CD4-positive, alpha-beta T cell treated with Interleukin-12 subunit alpha and Interleukin-12 subunit beta, for 1 hour (primary cell): ENCODE measurements at regions not wholly inside any gene's neighbourhood (a gene's known extent, or its start where the extent isn't known, plus 50 kb on each side); places are given as distances from the start of the nearest gene placed in this dataset.

Experiments used
- DNase-seq: peaks from one replicate; pipeline ENCODE4 v3.0.0-alpha.2; 2020

DNA sequence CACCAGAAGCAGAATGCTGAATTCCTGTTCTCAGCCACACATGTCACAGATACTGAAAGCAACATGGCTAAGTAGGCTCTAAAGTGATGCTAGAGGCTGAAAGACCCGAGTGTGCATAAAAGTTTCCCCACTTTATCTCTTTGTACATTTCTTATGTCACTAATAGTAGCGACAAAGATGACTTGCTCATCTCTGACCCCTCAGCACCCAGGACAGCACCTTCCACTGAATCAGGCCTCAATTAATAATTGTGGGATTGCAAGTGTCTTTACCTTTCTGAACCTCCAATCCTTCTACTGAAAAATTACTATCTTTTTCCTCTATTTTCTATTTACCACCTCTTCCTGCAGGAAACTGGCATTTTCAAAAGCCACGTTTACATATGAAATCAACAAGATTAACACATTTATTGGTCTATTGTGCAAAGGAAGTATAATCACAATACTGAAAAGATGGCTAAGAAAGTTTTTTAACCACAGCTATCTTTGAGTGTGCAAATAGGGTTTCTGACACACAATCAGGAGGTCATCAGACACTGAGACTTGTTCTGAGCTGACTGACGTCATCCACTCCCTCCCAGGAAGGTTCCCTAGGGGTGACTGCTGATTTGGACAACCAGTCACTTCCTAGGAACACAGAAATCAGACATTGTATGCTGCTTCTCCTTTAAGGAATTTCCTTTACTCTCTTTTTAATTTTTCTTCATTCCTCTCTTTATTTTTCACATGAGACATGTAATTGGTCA lies 213.9 kb upstream of the ISX start:
- DNase-seq: no peak

DNA sequence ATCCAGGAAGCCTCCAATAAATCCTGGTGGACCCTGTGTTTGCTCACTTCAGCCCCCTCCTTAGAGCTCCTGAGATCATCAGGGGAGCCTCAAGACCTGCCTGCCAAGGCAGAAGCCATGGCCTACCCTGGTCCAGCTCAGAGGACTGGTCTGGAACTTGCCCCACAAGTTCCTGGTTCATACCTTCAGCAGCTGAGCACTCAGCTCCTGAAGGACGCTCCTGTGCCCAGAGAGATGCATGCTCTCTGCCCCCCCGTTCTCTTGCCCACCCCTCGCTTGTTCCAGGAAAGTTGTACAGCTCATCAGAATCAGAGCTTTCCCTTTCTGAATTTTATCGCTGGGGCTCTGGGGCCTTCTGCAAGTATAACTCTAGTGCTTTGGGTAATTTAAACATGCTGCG lies 210.5 kb upstream of the ISX start:
- DNase-seq: no peak

DNA sequence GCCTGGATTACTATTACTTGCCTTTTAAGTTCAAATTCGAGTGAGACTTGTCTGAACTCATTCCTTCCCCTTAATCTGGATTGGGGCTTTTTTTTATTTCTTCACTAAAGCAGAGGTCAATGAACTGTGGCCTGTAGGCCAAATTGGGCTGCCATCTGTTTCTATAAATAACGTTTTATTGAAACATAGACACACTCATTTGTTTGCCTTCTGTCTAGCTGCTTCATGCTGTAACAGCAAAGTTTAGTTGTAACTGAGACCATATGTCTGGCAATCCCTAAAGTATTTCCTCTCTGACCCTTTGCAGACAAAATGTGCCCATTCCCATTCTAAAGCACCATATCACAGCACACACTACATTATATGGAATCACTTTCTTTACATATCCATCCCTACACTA lies 207.9 kb upstream of the ISX start:
- DNase-seq: no peak

DNA sequence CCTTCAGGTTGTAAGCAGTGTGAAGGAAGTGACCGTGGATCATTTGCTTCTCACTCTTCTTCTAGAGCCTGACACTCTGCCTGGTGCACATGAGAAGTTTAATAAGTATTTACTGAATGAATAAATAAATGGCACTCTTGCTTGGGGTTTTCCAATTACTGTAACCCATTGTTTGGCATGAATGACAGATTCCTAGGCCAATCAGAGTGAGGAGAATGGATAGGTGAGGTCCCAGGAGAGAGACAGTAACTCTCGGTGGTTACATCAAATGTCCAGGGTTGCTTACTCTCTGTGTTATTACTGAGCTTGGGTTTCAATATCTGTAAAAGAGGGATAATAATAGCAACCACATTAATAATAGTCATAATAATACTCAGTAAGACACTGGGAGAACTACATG lies 204.2 kb upstream of the ISX start:
- no peak for DNase-seq

DNA sequence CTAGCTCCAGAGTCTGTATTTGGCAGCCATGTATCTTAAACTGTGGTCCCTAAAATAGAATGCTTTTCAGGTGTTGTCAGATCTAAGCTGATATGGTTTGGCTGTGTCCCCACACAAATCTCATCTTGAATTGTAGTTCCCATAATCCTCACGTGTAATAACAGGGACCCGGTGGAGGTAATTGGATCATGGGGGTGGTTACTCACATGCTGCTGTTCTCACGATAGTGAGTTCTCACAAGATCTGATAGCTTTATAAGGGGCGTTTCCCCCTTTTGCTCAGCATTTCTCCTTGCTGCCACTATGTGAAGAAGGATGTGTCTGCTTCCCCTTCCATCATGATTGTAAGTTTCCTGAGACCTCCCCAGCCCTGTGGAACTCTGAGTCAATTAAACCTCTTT lies 199.9 kb upstream of the ISX start:
- DNase-seq: no peak

DNA sequence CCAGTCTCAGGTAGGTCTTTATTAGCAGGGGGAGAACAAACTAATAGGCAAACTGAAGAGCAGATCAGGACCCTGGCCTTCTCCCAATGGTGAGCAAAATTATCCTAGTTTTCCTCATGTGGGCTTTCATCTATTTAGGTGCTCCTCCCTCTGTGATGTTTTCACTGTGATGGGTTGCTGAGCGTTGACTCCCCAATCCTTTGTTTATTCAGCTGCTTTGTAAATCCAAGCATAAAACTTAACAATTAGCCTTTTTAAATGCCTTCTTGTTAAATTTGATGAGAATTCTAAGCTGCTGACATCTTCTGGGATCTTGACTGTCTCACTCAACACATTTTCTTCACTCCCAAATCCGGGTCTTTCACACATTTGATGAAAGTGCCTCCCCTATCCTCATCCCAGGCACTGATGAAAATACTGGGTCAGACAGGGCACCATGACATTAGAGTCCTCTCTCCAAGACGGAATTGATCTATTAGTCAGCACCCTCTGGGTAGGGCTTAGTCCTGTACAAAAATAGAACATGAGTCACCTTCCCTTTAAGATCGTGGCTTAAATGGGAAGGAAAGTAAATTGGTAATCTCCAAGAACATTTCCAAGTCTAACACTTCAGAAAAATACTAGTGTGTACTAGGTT lies 199.3 kb upstream of the ISX start:
- DNase-seq: no peak

DNA sequence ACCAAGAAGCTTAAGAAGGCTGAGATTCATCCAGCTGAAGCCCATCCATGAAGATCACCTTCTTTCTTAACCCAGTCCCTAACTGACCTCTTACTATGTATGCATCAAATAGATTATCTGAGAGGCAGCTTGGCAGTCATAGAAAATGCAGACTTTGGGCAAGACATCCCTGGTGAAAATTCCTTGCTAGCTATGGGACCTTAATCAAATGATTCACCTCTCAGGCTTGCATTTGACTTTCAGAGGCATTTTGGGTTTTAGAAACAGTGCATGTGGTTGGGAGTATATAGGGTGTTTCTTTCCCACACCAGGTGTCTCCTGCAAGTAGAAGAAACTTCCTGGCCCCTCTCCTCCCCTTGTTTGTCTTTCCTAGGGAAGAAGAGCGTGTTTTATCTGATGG lies 188.5 kb upstream of the ISX start:
- no peak for DNase-seq

DNA sequence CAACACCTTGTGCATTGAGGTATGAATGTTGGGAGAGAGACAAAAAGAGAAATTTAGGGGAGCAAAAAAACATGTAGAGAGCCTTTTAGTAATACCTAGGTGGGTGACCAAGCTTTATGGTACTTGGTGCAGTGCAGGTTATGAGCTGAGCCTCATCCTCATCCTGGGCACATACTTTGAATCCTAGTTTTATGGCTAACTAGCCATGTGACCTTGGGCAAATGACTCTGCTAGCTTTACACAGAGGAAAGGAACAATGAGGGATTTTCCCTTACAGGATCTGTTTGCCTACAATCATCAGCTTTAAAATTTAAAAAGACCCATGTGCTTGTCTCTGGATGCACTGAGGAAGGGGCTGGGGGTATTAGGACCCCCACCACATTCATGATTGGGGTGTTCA lies 187.8 kb upstream of the ISX start:
- DNase-seq: no peak

DNA sequence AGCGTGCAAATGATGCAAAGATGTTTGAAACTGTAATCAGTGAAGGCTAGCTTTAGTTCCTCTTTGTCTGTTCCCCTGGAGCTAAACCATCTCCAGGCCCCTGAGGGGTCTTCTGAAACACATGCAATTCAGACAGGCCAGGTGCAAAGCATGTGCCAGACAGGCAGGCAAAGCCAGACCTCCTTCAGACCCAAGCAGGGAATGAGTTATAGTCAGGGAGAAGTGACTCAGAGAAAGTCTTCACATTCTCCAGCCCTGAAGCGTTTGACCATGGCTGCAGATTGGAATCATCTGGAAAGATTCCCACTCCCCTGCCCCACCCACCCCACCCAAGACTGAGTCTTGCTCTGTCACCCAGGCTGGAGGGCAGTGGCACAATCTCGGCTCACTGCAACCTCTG lies 187.0 kb upstream of the ISX start:
- DNase-seq: no peak

DNA sequence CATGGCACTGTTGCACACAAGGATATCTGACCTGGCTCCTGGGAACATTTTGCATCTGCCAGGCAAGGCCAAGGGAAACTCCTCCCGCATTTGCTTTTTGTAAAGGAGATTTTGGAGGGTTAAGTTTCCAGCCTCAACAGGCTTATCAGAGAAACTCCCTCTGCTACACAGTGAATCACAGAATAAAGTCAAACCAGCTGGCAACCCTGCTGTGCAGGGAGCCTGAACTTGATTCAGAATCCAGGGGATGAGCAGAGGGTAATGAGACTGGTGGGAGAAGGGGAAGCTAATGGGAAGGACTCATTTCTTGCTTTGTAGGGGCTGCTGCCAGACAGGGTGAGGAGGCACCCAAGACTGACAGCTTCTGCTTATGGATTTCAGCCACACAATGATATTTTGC lies 185.3 kb upstream of the ISX start:
- no peak for DNase-seq

DNA sequence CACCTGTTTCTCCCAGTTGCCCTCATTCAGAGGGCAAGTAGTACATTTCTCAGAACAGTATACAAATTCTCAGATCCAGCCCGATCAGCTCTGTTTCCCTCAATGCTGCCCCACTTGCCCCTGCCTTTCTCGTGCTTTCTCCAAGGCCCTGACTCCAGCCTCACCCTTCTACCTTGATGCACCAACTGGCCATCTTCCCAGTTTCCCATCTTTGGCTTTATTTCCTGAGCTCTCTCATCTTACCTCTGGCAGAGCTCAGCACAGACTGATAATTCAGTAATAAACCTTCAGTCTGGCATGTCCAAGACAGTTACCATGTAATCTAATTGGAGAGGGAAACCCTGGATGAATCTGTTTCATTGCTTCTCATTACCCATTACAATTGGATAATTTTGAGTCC lies 184.5 kb upstream of the ISX start:
- no peak for DNase-seq

DNA sequence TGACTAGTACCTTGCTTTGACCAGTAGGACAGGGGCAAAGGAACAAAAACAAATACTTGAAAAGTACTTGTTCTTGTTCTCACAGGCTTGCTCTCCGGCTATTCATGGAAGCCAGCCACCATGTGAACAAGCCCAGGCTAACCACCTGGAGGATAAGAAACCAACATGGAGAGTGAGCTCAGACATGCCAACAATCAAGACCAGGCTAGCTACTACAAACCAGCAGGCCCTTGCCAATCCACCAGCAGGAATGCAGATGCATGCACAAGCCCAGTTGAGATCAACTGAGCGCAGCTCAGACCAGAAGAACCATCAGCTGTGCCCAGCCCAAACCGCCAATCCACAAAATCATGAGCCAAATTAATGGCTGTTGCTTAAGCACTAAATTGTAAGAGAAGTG lies 180.1 kb upstream of the ISX start:
- no peak for DNase-seq

DNA sequence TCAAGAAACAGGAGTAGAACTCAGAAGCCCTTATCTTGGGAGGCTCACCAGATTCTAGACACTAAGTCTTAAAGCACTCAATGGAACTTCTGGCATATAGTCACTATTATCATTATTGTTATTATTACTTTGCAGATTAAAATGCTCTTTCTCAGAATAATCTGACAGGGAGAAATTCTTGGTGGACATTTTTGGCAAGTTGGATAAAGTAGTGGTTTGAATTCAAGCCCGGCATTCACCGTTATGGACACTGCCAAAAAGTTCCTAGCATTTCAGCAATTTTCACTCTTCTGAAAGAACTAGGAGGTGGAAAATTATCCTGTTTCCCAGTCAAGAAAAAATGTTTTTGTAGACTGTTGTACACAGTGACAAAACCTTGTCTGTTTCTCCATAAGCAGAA lies 179.6 kb upstream of the ISX start:
- DNase-seq: no peak

DNA sequence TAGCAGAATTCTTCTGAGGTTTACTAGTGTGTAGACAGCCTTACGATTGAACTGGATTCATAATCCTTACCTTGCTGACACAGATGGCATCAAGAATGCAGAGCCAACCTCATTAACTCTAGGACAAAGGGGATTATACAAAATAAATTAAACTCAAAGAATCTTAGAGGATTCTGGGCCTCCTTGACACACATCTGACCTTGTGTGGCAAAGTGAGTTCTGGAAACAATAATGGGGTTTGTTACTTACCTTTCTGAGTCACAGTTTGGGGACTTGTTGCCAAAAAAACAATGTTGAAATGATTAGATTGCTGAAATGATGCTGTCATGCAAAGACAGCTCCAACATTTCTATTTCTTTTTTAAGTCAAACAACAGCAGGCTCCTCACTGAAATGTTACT lies 179.1 kb upstream of the ISX start:
- DNase-seq: no peak

DNA sequence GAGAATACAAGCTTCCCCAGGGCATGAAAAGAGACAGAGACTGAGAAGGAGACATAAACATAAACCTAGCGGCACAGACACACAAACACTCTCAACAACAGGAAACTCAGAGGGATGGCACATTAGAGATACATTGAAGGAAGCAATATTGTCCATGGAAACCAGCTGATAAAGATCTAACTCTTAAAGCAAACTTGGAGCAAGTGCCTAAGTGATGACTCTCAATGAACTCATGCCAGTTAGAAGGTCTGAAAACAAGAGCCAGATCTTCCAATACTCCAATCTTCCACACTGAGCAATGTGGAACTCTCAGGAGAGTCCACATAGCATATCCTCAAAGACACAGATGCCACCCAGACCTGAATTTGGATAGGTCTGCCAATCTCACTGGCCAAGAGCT lies 168.8 kb upstream of the ISX start:
- no peak for DNase-seq

DNA sequence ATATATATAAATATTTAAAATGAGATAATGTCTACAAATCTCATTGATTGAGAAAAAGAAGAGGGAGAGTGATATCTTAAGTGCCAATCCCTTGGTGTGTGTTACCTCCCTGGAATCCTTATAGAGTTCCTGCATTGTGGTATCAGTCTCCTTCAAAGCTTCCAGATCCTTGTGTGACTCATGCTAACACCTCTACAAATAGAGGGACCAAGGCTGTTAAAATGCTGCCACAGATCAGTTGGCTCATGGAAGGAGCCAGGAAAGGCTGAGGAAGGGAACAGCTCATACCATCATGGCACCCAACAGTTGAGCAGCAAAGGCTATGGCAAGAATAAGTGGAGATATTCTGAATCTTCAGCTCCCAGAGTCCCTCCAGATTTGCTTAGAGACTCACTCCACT lies 163.6 kb upstream of the ISX start:
- DNase-seq: no peak

DNA sequence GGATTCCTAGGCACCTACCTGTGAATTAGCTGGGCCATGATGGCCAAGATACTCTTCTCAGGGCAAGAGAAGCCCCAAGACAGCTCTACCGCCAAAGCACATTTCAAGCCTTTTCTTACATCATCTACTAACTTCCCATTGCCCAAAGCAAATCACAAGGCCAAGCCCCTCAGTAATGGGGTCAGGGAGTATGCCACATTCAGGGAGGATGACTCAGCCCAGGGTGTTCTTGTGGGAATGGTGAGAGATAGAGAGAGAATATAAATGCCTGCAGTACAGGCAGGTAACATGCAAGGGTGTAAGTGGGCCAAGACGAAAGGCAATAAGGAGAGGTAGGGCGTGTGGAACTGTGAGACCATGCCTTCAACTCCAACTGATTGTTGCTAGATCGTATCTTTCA lies 162.5 kb upstream of the ISX start:
- no peak for DNase-seq

DNA sequence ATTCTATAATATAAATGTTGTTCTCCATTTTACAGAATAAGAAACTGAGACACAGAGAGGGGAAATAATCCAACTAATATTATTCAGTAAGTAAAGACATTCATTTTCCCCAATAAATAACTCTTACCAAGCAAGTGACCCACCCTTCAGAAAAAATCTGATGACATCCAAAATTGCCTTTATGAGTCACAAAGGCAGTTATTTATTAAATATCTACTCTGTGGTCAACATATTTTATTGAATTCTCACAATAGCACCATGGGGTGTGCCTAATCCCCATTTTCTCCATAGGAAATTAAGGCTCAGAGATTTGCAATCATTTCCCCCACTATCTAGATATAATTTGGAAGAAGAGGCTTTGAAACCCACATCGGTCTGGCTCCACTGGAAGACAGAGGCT lies 161.5 kb upstream of the ISX start:
- no peak for DNase-seq

DNA sequence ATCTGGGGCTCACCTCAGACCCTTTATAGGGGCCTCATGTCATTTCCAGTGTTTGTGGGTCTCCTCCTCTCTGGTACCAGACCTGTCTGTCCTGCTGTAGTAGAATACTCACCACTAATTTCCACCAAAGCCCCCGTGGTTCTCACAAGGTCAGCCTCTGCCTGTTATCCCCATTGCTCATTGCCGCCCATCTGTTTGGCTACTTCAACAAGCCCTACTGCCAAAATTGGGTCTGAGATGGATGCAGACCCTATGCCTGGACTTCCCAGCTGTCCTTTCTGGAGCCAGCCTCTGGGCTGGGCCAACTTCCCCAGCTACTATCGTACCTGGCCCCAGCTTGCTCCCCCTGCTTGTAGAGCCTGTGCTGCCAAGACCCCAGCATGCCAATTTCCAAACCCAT lies 152.1 kb upstream of the ISX start:
- DNase-seq: no peak

DNA sequence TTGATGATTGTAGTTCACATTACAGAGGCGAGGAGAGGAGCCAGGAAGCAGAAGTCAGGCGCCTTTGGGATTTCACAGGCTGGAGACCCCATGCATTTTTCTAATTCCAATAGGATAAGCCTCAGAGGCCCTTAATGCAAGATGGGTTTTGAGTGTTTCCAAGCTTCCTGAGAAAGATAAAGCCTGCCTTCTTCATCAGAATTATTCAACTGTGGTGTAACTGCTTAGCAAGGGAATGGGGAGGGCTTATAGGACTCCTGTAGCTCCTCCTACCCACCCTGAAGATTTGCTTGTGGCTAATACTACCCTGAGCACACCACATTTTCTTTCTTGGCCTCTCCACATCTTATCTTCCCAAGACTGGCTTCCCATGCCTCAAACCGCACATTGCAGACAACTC lies 151.1 kb upstream of the ISX start:
- DNase-seq: no peak

DNA sequence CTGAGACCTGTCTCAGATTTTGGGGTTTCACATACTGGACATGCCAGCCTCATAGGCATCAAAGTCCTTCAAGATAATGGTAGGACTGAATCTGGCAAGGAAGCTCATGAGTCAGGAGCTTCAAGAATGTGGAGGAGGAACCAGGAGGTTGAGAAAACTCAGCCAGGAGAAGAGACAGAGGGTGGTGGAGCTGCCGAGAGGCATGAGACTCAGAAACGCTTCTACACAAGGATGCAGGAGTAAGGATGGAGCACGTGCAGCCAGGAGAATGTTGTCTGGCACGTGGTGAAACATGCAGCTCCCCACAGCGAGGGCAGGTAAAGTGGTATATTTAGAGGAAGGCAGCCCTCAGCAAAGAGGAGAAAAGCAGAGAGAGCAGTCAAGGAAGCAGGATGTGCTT lies 148.7 kb upstream of the ISX start:
- DNase-seq: no peak

DNA sequence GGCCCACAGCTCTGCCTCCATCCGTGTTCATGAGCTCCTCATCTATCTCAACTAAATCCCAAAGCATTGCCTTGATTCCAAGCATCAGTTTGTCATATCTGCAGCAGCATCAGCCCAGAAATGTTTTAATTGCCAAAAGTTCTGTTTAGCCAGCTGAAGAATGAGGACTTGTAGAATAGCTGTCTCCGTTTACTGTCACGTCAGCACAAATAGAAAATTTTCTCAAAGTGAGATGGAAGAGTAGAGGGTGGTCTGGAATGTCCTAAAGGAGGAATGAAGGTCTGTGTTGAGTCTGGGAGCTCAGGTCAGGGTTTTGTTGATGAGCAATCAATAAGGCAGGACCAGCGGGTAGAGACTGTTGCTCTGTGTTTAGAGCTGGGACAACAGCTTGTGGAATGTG lies 134.9 kb upstream of the ISX start:
- DNase-seq: no peak

DNA sequence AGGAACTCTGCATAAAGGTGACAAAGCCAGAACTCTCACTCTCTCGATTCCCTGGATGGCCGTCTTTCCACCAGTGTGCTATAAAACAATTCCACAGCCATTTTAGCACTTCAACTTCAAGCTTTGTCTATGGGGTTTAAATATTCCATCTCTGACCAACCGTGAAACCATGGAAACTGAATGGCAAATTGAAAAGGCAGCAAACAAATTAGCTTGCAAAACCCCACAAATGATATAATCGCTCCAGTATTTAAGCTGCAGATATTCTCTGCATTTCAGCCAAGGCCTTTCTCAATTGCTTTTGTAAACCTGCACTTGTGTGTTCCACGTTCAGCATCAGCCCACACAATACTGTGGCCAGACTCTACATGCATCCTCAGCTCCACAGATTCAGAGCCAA lies 131.7 kb upstream of the ISX start:
- DNase-seq: no peak

DNA sequence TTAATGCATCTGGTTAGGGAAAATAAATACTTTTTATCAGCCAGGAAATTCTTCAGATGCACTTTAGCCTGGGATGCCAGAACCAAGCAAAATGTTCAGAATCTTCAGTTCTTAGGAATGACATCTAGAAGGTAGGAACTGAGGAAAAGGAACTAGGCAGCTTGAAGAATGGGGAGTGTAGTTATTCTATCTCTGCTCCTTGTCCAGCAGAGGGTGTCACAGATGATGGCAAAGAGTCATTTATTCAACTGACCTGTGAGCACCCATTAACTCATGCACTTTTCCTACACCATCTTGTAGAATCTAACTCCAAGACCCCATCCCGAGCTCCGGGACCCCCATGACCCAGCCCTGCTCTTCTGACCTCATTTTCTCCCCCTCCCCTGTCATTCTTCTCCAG lies 122.1 kb upstream of the ISX start:
- DNase-seq: no peak

DNA sequence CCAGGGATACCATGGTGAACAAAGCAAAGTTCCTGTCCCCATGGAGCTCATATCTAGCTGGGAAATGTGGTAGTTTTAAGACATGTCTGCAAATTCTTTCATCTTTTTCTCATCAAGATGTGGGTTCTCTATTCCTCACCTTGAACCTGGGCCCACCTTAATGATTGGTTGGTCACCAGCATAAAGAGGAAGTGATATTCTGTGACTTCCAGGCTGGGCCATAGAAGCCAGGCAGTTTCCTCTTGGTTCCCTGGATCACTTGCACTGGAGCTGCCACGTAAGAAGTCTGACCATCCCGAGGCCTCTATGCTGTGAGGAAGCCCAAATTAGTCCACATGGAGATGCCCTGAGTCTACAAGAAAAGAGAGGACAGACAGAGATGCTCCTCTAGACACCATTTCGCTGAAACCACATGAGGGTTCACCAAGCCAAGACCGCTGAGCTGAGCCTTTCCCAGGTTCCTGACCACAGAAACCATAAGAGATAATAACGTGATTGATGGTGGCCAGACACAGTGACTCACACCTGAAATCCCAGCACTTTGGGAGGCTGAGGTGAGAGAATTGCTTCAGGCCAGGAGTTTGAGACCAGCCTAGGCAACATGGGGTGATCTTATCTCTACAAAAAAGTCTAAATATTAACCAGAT lies 119.5 kb upstream of the ISX start:
- DNase-seq: no peak
